Smooth muscle cell (in vitro differentiated cells): ENCODE measurements at regions not wholly inside any gene's neighbourhood (a gene's known extent, or its start where the extent isn't known, plus 50 kb on each side); places are given as distances from the start of the nearest gene placed in this dataset.

ENCODE experiments used
- DNase-seq: peaks from one replicate; lab custom pipeline; 2025; ENCODE audit not compliant: unreplicated experiment; lab: John Stamatoyannopoulos, UW
- H2AFZ ChIP-seq: fragments of 200-600 bp; sonication (generic); 2 replicates; pipeline ENCODE4 v1.6.0; 2016; ENCODE audit warnings: antibody characterized with exemption, low read depth, mild to moderate bottlenecking
- H3F3A ChIP-seq: fragments of 200-600 bp; sonication (generic); 2 replicates; pipeline ENCODE4 v1.6.0; 2017; ENCODE audit warnings: antibody characterized with exemption, low read depth
- H3K27ac ChIP-seq: fragments of 200-600 bp; sonication (generic); 2 replicates; pipeline ENCODE4 v1.5.1; 2016; ENCODE audit warnings: low read depth, mild to moderate bottlenecking
- H3K27me3 ChIP-seq: fragments of 200-600 bp; sonication (generic); 2 replicates; pipeline ENCODE4 v1.6.1; 2016; ENCODE audit warnings: low read depth, mild to moderate bottlenecking
- H3K36me3 ChIP-seq: fragments of 200-600 bp; sonication (generic); 2 replicates; pipeline ENCODE4 v1.5.1; 2016; ENCODE audit warnings: low read depth
- H3K4me1 ChIP-seq: fragments of 200-600 bp; sonication (generic); 2 replicates; pipeline ENCODE4 v1.5.1; 2016; ENCODE audit warnings: low read depth
- H3K4me2 ChIP-seq: fragments of 200-600 bp; sonication (generic); 2 replicates; pipeline ENCODE4 v1.6.0; 2016; ENCODE audit warnings: mild to moderate bottlenecking
- H3K4me3 ChIP-seq: fragments of 200-600 bp; sonication (generic); 2 replicates; pipeline ENCODE4 v1.5.1; 2016; ENCODE audit warnings: mild to moderate bottlenecking
- H3K79me2 ChIP-seq: fragments of 200-600 bp; sonication (generic); 2 replicates; pipeline ENCODE4 v1.6.0; 2016; ENCODE audit warnings: low read depth, mild to moderate bottlenecking
- H3K9ac ChIP-seq: fragments of 200-600 bp; sonication (generic); 2 replicates; pipeline ENCODE4 v1.6.0; 2016; ENCODE audit warnings: low read depth
- H3K9me3 ChIP-seq: fragments of 200-600 bp; sonication (generic); replicated peaks from 2 replicates; pipeline ENCODE4 v1.5.1; 2016; ENCODE audit warnings: low read depth
- H4K20me1 ChIP-seq: fragments of 200-600 bp; sonication (generic); 2 replicates; pipeline ENCODE4 v1.6.0; 2016; ENCODE audit warnings: low read depth
- CTCF ChIP-seq: fragments of 200-600 bp; sonication (generic); IDR thresholded peaks from 2 replicates; pipeline ENCODE4 v1.5.1; 2017; ENCODE audit warnings: borderline replicate concordance, mild to moderate bottlenecking, antibody characterized with exemption; ENCODE audit not compliant: insufficient read depth, poor library complexity, severe bottlenecking
- WGBS: methylation state at CpG from one replicate; pipeline ENCODE4 v1.1.7; 2016; ENCODE audit warnings: low lambda C conversion rate; 5-methylcytosine and 5-hydroxymethylcytosine counted together

GRCh38 chr3:196143708-196144382 lies 62.0 kb upstream of the TFRC start:
- no peak overlapping the region for H3K4me2 ChIP-seq
- peaks cover 6% of the 10 kb centered on the region for H3F3A ChIP-seq
- no peak overlapping the region for H2AFZ ChIP-seq
- no peaks in the 10 kb centered on the region for H3K27me3 ChIP-seq
- peak overlapping the region; percentile 73 for H3K27ac ChIP-seq
- no peak overlapping the region for H3K4me3 ChIP-seq
- 96% methylated on average over 17 of the region's 17 CpGs for WGBS
- H4K20me1 ChIP-seq, result no peaks in the 10 kb centered on the region
- peak overlapping the region; percentile 26 for H3K9ac ChIP-seq
- no peaks in the 10 kb centered on the region for H3K36me3 ChIP-seq
- H3K79me2 ChIP-seq, result no peaks in the 10 kb centered on the region
- no peak for TF ChIP-seq CTCF
- no peaks in the 10 kb centered on the region for H3K4me1 ChIP-seq
- H3K9me3 ChIP-seq, result no peaks in the 10 kb centered on the region
- DNase-seq, result no peak

- no peaks in the 10 kb centered on the region for H3K79me2 ChIP-seq
- TF ChIP-seq CTCF, result no peak
- H3K27me3 ChIP-seq, result no peaks in the 10 kb centered on the region
- WGBS, result 72% methylated on average over 16 of the region's 16 CpGs
- no peaks in the 10 kb centered on the region for H3K36me3 ChIP-seq
- DNase-seq, result no peak
- no peaks in the 10 kb centered on the region for H4K20me1 ChIP-seq
- peaks cover 11% of the 10 kb centered on the region for H3F3A ChIP-seq
- H3K4me1 ChIP-seq, result no peaks in the 10 kb centered on the region
- H3K4me3 ChIP-seq, result no peak overlapping the region
- no peaks in the 10 kb centered on the region for H3K9me3 ChIP-seq
- H3K27ac ChIP-seq, result peak overlapping the region; percentile 1
- no peak overlapping the region for H2AFZ ChIP-seq
- no peak overlapping the region for H3K9ac ChIP-seq
- peak overlapping the region; percentile 24 for H3K4me2 ChIP-seq
Measured at GRCh38 chr3:196142202-196142956, 60.5 kb upstream of the TFRC start.

- Histone ChIP-seq H4K20me1 (no peaks in the 10 kb centered on the region), H3K27me3 (no peaks in the 10 kb centered on the region), H2AFZ (no peak overlapping the region), H3K4me3 (no peak overlapping the region), H3K9ac (no peak overlapping the region), H3K4me2 (no peak overlapping the region), H3K4me1 (no peaks in the 10 kb centered on the region), H3K9me3 (no peaks in the 10 kb centered on the region), H3K27ac (no peak overlapping the region), H3K36me3 (no peaks in the 10 kb centered on the region), H3F3A (peaks cover 11% of the 10 kb centered on the region), H3K79me2 (no peaks in the 10 kb centered on the region)
- no peak for TF ChIP-seq CTCF
- WGBS, result 79% methylated on average over 6 of the region's 6 CpGs
- DNase-seq, result no peak
Measured at GRCh38 chr3:196141866-196142201, 59.9 kb upstream of the TFRC start.
